WTC11 (cell line): ENCODE measurements at regions not wholly inside any gene's neighbourhood (a gene's known extent, or its start where the extent isn't known, plus 50 kb on each side); places are given as distances from the start of the nearest gene placed in this dataset.

Experiments used
- CTCF ChIP-seq: fragments of 200-600 bp; IDR thresholded peaks from 2 replicates; pipeline ENCODE4 v1.8.0; 2022; ENCODE audit warnings: antibody characterized with exemption
- ESRRA ChIP-seq: sonication (generic); formaldehyde crosslinking; IDR thresholded peaks from 2 replicates; pipeline ENCODE4 v1.8.1; 2022; ENCODE audit warnings: mild to moderate bottlenecking, missing genetic modification reagents, borderline replicate concordance
- IRF2 ChIP-seq: sonication (generic); formaldehyde crosslinking; IDR thresholded peaks from 2 replicates; pipeline ENCODE4 v1.8.0; 2022; ENCODE audit warnings: low read depth, missing genetic modification reagents, borderline replicate concordance
- MAX ChIP-seq: sonication (generic); formaldehyde crosslinking; IDR thresholded peaks from 2 replicates; pipeline ENCODE4 v1.8.0; 2022; ENCODE audit warnings: mild to moderate bottlenecking, missing genetic modification reagents
- TF ChIP-seq, protein P1 (sequence below): fragments of 250-450 bp; sonication (Bioruptor Pico); IDR thresholded peaks from 2 replicates; pipeline ENCODE4 v1.9.0; 2021; ENCODE audit warnings: mild to moderate bottlenecking
- TF ChIP-seq, protein P2 (sequence below): fragments of 250-450 bp; sonication (Bioruptor Pico); IDR thresholded peaks from 2 replicates; pipeline ENCODE4 v1.9.0; 2021; ENCODE audit warnings: mild to moderate bottlenecking, borderline replicate concordance
- TF ChIP-seq, protein P3 (sequence below): sonication (generic); formaldehyde crosslinking; IDR thresholded peaks from 2 replicates; pipeline ENCODE4 v1.8.0; 2022; ENCODE audit warnings: missing genetic modification reagents

DNA sequence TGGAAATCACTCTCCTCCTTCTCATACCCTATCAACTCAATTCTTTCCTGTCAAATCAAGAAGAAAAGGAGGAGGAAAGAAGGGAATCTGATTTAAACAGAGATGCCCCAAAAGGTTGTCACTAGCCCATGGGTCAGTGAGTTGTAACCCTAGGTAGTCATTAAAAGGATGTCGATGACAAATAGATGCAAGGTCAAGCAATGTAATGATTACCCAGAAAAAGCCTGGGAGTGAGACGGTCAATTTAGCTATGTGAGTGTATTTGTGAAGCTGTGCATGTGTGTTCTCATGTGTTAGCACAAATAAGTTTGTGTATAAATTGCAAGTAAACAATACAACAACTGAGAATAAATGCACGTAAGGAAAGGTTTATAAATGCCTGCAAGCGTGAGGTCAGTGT, 190.5 kb upstream of the PMFBP1 start:
- TF ChIP-seq ESRRA (CRISPR knock-in tag), result no peak
- TF ChIP-seq IRF2 (CRISPR knock-in tag), result no peak
- TF ChIP-seq, protein P1, sequence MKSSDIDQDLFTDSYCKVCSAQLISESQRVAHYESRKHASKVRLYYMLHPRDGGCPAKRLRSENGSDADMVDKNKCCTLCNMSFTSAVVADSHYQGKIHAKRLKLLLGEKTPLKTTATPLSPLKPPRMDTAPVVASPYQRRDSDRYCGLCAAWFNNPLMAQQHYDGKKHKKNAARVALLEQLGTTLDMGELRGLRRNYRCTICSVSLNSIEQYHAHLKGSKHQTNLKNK, result no peak
- no peak for TF ChIP-seq CTCF
- TF ChIP-seq, protein P2, sequence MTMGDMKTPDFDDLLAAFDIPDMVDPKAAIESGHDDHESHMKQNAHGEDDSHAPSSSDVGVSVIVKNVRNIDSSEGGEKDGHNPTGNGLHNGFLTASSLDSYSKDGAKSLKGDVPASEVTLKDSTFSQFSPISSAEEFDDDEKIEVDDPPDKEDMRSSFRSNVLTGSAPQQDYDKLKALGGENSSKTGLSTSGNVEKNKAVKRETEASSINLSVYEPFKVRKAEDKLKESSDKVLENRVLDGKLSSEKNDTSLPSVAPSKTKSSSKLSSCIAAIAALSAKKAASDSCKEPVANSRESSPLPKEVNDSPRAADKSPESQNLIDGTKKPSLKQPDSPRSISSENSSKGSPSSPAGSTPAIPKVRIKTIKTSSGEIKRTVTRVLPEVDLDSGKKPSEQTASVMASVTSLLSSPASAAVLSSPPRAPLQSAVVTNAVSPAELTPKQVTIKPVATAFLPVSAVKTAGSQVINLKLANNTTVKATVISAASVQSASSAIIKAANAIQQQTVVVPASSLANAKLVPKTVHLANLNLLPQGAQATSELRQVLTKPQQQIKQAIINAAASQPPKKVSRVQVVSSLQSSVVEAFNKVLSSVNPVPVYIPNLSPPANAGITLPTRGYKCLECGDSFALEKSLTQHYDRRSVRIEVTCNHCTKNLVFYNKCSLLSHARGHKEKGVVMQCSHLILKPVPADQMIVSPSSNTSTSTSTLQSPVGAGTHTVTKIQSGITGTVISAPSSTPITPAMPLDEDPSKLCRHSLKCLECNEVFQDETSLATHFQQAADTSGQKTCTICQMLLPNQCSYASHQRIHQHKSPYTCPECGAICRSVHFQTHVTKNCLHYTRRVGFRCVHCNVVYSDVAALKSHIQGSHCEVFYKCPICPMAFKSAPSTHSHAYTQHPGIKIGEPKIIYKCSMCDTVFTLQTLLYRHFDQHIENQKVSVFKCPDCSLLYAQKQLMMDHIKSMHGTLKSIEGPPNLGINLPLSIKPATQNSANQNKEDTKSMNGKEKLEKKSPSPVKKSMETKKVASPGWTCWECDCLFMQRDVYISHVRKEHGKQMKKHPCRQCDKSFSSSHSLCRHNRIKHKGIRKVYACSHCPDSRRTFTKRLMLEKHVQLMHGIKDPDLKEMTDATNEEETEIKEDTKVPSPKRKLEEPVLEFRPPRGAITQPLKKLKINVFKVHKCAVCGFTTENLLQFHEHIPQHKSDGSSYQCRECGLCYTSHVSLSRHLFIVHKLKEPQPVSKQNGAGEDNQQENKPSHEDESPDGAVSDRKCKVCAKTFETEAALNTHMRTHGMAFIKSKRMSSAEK, result no peak
- TF ChIP-seq, protein P3, sequence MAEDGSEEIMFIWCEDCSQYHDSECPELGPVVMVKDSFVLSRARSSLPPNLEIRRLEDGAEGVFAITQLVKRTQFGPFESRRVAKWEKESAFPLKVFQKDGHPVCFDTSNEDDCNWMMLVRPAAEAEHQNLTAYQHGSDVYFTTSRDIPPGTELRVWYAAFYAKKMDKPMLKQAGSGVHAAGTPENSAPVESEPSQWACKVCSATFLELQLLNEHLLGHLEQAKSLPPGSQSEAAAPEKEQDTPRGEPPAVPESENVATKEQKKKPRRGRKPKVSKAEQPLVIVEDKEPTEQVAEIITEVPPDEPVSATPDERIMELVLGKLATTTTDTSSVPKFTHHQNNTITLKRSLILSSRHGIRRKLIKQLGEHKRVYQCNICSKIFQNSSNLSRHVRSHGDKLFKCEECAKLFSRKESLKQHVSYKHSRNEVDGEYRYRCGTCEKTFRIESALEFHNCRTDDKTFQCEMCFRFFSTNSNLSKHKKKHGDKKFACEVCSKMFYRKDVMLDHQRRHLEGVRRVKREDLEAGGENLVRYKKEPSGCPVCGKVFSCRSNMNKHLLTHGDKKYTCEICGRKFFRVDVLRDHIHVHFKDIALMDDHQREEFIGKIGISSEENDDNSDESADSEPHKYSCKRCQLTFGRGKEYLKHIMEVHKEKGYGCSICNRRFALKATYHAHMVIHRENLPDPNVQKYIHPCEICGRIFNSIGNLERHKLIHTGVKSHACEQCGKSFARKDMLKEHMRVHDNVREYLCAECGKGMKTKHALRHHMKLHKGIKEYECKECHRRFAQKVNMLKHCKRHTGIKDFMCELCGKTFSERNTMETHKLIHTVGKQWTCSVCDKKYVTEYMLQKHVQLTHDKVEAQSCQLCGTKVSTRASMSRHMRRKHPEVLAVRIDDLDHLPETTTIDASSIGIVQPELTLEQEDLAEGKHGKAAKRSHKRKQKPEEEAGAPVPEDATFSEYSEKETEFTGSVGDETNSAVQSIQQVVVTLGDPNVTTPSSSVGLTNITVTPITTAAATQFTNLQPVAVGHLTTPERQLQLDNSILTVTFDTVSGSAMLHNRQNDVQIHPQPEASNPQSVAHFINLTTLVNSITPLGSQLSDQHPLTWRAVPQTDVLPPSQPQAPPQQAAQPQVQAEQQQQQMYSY (CRISPR knock-in tag), result no peak
- TF ChIP-seq MAX (CRISPR knock-in tag), result no peak
